Right atrium auricular region (tissue), 2 donors: ENCODE measurements at regions not wholly inside any gene's neighbourhood (a gene's known extent, or its start where the extent isn't known, plus 50 kb on each side); places are given as distances from the start of the nearest gene placed in this dataset.

ENCODE experiments used
- DNase-seq: peaks from one replicate; pipeline ENCODE4 v3.0.0-alpha.2; 2019; ENCODE audit warnings: low spot score
- H3K27ac ChIP-seq, 2 donors: fragments of 200-600 bp; sonication (generic); 1 replicate in 1 of 2; 2 replicates in 1 of 2; pipeline ENCODE4 v1.5.1; 2016 to 2019
- H3K27me3 ChIP-seq, 2 donors: fragments of 200-600 bp; sonication (generic); one replicate each; pipeline versions ENCODE4 v1.5.1 to v1.6.0; 2017 to 2019
- H3K36me3 ChIP-seq: fragments of 200-600 bp; sonication (generic); one replicate; pipeline ENCODE4 v1.5.1; 2016
- H3K4me1 ChIP-seq, 2 donors: fragments of 200-600 bp; sonication (generic); one replicate each; pipeline versions ENCODE4 v1.5.1 to v1.6.0; 2017 to 2019
- H3K4me3 ChIP-seq, 2 donors: fragments of 200-600 bp; sonication (generic); 1 replicate in 1 of 2; 2 replicates in 1 of 2; pipeline ENCODE4 v1.5.1; 2017 to 2019; ENCODE audit warnings: mild to moderate bottlenecking in 1 of 2, moderate library complexity in 1 of 2
- H3K9me3 ChIP-seq, 2 donors: fragments of 200-600 bp; sonication (generic); one replicate each; pipeline ENCODE4 v1.5.1; 2019
- TF ChIP-seq, protein P1 (sequence below), 2 donors: fragments of 200-600 bp; sonication (generic); IDR thresholded peaks; one replicate each; pipeline ENCODE4 v1.5.1; 2019; ENCODE audit warnings: antibody characterized with exemption in 2 of 2

DNA sequence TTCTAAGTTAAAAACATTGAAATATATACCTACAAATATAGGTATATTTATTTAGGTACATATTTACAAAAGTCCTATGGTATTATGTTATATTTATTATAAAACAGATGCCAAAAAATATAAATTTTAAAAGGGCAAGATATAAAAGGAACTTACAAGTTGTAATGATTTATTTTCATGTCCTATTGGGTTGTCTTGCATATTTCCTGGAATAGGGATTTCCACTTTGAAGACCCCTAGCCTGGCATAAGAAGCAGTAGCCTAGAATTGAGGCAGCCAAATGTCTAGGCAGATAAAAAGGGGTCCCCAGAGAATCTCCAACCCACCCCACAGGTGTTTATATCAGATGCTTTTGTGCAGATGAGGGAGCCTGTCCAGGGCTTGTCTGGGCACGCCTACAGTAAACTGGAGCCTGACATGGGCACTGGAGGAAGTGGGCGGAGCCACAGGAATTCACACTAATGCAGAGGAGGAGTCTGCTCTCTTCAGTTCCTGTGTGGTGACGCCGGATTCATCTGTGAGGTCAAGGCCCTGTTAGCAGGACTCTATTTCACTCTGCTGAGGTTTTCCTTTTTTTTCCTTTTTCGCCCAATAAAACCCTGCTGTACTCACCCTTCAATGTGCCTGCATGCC is 1088.9 kb upstream of the PIK3C3 start:
- no peak overlapping the region for H3K27ac ChIP-seq
- TF ChIP-seq, protein P1, sequence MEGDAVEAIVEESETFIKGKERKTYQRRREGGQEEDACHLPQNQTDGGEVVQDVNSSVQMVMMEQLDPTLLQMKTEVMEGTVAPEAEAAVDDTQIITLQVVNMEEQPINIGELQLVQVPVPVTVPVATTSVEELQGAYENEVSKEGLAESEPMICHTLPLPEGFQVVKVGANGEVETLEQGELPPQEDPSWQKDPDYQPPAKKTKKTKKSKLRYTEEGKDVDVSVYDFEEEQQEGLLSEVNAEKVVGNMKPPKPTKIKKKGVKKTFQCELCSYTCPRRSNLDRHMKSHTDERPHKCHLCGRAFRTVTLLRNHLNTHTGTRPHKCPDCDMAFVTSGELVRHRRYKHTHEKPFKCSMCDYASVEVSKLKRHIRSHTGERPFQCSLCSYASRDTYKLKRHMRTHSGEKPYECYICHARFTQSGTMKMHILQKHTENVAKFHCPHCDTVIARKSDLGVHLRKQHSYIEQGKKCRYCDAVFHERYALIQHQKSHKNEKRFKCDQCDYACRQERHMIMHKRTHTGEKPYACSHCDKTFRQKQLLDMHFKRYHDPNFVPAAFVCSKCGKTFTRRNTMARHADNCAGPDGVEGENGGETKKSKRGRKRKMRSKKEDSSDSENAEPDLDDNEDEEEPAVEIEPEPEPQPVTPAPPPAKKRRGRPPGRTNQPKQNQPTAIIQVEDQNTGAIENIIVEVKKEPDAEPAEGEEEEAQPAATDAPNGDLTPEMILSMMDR (IDR thresholded peaks at IDR 0.05), result no peak
- H3K4me1 ChIP-seq, result no peaks in the 10 kb centered on the region
- H3K9me3 ChIP-seq, result no peaks in the 10 kb centered on the region
- H3K36me3 ChIP-seq, result no peaks in the 10 kb centered on the region
- no peak for DNase-seq
- H3K27me3 ChIP-seq, result no peaks in the 10 kb centered on the region
- no peak overlapping the region for H3K4me3 ChIP-seq

DNA sequence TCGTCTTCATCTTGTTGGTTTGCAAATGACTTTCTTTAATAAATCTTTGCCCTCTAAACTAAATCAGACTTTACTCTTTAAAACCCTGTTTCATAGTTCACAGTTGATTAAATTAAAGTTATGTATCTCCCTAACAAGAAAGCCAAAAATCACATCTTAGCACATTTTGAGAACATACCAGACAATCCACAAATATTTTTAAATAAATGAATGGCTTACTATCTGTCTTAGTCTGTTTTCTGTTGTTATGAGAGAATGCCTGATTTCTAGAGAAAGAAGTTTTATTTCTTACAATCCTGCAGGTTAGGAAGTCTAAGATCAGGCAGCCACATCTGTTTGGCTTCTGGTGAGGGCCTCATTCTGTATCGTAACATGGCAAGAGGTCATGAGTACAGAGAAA is 1090.2 kb upstream of the PIK3C3 start:
- DNase-seq, result no peak
- Histone ChIP-seq H3K4me3 (no peak overlapping the region), H3K9me3 (no peaks in the 10 kb centered on the region), H3K36me3 (no peaks in the 10 kb centered on the region), H3K27me3 (no peaks in the 10 kb centered on the region), H3K4me1 (no peaks in the 10 kb centered on the region), H3K27ac (no peak overlapping the region)
- TF ChIP-seq, protein P1 (IDR thresholded peaks at IDR 0.05), result no peak

DNA sequence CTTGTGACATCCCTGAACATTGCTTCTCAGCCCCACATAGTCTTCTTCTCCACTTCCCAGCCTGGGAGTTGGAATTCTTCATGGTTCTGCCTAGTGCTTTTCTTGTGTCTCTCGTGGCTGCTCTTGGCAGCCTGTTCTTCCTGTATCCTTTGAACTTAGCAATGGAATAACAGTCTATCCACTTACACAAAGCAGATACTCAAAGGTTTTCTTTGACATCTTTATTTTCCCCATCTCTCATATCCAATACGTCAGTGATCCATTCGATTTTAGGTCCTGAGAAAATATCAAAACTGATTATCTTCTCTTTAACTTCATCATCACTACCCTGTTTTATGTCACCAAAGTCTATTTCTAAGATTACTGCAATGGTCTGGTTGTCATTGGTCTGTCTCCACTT is 1091.2 kb upstream of the PIK3C3 start:
- no peak for DNase-seq
- Histone ChIP-seq H3K36me3 (no peaks in the 10 kb centered on the region), H3K4me3 (no peak overlapping the region), H3K27me3 (no peaks in the 10 kb centered on the region), H3K4me1 (no peaks in the 10 kb centered on the region), H3K27ac (no peak overlapping the region), H3K9me3 (no peaks in the 10 kb centered on the region)
- TF ChIP-seq, protein P1 (IDR thresholded peaks at IDR 0.05), result no peak

DNA sequence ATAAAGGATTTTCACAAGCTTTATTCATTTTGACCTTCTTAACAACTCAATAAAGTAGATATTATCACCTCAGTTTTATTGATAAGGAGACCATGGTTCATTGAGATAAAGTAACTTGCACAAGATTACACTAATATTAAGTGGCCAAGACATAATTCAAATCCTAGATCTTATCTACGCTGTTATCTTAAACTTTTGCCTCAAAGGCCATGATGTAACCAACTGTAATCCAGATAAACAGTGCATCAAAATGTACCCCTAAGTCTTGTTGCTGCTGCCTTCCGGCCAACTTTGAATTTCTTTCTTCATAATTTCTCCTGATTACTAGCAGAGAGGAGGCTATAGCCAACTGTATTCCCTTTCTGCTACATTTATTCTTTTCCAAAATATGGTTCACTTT is 1094.8 kb upstream of the PIK3C3 start:
- no peaks in the 10 kb centered on the region for H3K27me3 ChIP-seq
- no peak for DNase-seq
- H3K36me3 ChIP-seq, result no peaks in the 10 kb centered on the region
- H3K4me1 ChIP-seq, result no peaks in the 10 kb centered on the region
- no peaks in the 10 kb centered on the region for H3K9me3 ChIP-seq
- no peak overlapping the region for H3K27ac ChIP-seq
- TF ChIP-seq, protein P1 (IDR thresholded peaks at IDR 0.05), result no peak
- H3K4me3 ChIP-seq, result no peak overlapping the region

DNA sequence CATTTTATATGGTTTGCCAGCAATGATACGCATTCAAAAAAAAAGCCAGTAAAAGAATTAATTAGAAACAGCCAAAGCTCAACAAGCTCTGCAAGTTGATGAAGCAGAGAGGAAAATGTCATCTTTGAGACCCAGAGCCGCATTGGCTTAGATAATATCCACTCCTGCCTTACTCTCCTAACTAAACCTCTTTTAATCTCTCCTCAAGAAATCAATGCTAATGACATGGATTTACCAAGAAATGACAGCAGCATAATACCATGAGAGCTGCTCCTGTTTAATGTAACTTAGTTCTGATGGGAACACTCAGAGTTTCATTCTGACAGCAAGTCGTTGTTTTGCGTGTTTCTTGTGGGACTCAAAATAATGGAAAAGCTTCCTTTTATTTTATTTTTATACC is 1099.4 kb upstream of the PIK3C3 start:
- H3K27me3 ChIP-seq, result no peaks in the 10 kb centered on the region
- no peaks in the 10 kb centered on the region for H3K4me1 ChIP-seq
- H3K9me3 ChIP-seq, result no peaks in the 10 kb centered on the region
- H3K27ac ChIP-seq, result no peak overlapping the region
- no peak overlapping the region for H3K4me3 ChIP-seq
- TF ChIP-seq, protein P1 (IDR thresholded peaks at IDR 0.05), result no peak
- no peaks in the 10 kb centered on the region for H3K36me3 ChIP-seq
- DNase-seq, result no peak

DNA sequence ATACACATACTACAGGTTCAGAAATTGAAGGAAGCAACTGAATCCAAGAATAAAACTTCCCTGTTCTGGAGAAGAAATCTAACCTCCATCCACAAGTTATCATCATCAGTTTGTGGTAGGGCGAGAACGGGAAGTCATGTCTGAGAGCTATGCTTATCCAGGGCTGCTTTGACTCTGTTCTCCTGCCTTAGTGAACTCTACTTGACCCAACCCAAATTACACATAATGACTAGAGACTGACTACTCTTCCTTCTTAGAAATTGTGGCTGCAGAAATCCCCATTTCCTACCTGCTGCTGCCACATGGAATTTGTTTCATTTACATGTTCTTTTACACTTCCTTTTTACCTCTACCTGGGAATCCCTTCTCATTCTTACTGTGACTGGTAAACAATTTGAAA is 1102.6 kb upstream of the PIK3C3 start:
- H3K4me3 ChIP-seq, result no peak overlapping the region
- no peak for DNase-seq
- H3K36me3 ChIP-seq, result no peaks in the 10 kb centered on the region
- H3K27ac ChIP-seq, result no peak overlapping the region
- H3K4me1 ChIP-seq, result no peaks in the 10 kb centered on the region
- H3K27me3 ChIP-seq, result no peaks in the 10 kb centered on the region
- no peaks in the 10 kb centered on the region for H3K9me3 ChIP-seq
- TF ChIP-seq, protein P1 (IDR thresholded peaks at IDR 0.05), result no peak
